ENCODE measurements at regions not wholly inside any gene's neighbourhood (a gene's known extent, or its start where the extent isn't known, plus 50 kb on each side); places are given as distances from the start of the nearest gene placed in this dataset.

GRCh38 chr2:126835831-126836230, 62.9 kb upstream of the TEX51 start:
- TF ChIP-seq NFIC (IDR thresholded peaks at IDR 0.05) (no peak), CEBPB (IDR thresholded peaks at IDR 0.05) (no peak), EGR1 (IDR thresholded peaks at IDR 0.05) (no peak)

GRCh38 chr2:126836761-126837679, 61.7 kb upstream of the TEX51 start:
- TF ChIP-seq YY1 (IDR thresholded peaks at IDR 0.05; ENCODE audit: low read depth) (no peak), EGR1 (IDR thresholded peaks at IDR 0.05) (no peak), RAD21 (IDR thresholded peaks at IDR 0.05; ENCODE audit: low read depth) (no peak), FOXM1 (IDR thresholded peaks at IDR 0.05; ENCODE audit: borderline replicate concordance, low read depth) (no peak), EP300 (IDR thresholded peaks at IDR 0.05; ENCODE audit: borderline replicate concordance) (no peak), MAX (IDR thresholded peaks at IDR 0.05) (no peak), TCF12 (IDR thresholded peaks at IDR 0.05; ENCODE audit: low read depth) (no peak), USF1 (IDR thresholded peaks at IDR 0.05) (no peak), TEAD4 (IDR thresholded peaks at IDR 0.05) (no peak), NFIC (IDR thresholded peaks at IDR 0.05) (no peak), TAF1 (IDR thresholded peaks at IDR 0.05; ENCODE audit: low read depth) (no peak), ZBTB7A (IDR thresholded peaks at IDR 0.05; ENCODE audit: low read depth) (no peak), REST (IDR thresholded peaks at IDR 0.05; ENCODE audit: low read depth) (no peak), CEBPB (IDR thresholded peaks at IDR 0.05) (no peak), CREB1 (IDR thresholded peaks at IDR 0.05; ENCODE audit: low read depth) (no peak)

- no peak for TF ChIP-seq TEAD4 (IDR thresholded peaks at IDR 0.05)
Measured at GRCh38 chr2:126837966-126838715, 60.5 kb upstream of the TEX51 start.

- no peak for TF ChIP-seq ZBTB7A (IDR thresholded peaks at IDR 0.05; ENCODE audit: low read depth)
- no peak for TF ChIP-seq TAF1 (IDR thresholded peaks at IDR 0.05; ENCODE audit: low read depth)
- no peak for TF ChIP-seq USF1 (IDR thresholded peaks at IDR 0.05)
- TF ChIP-seq TCF12 (IDR thresholded peaks at IDR 0.05; ENCODE audit: low read depth) = no peak
Measured at GRCh38 chr2:126838716-126838985, 60.0 kb upstream of the TEX51 start.

- TF ChIP-seq REST (IDR thresholded peaks at IDR 0.05; ENCODE audit: low read depth) (no peak), CEBPB (IDR thresholded peaks at IDR 0.05) (no peak), EP300 (IDR thresholded peaks at IDR 0.05; ENCODE audit: borderline replicate concordance) (no peak), CREB1 (IDR thresholded peaks at IDR 0.05; ENCODE audit: low read depth) (no peak), TAF1 (IDR thresholded peaks at IDR 0.05; ENCODE audit: low read depth) (no peak), TEAD4 (IDR thresholded peaks at IDR 0.05) (no peak), MAX (IDR thresholded peaks at IDR 0.05) (no peak), EGR1 (IDR thresholded peaks at IDR 0.05) (no peak), NFIC (IDR thresholded peaks at IDR 0.05) (no peak), FOXM1 (IDR thresholded peaks at IDR 0.05; ENCODE audit: borderline replicate concordance, low read depth) (no peak), RAD21 (IDR thresholded peaks at IDR 0.05; ENCODE audit: low read depth) (no peak), TCF12 (IDR thresholded peaks at IDR 0.05; ENCODE audit: low read depth) (no peak)
Measured at GRCh38 chr2:126839796-126840195, 58.9 kb upstream of the TEX51 start.

GRCh38 chr2:126843081-126843480, 55.6 kb upstream of the TEX51 start:
- TF ChIP-seq TCF12 (IDR thresholded peaks at IDR 0.05; ENCODE audit: low read depth) (no peak), TEAD4 (IDR thresholded peaks at IDR 0.05) (no peak), NFIC (IDR thresholded peaks at IDR 0.05) (no peak), YY1 (IDR thresholded peaks at IDR 0.05; ENCODE audit: low read depth) (no peak), TAF1 (IDR thresholded peaks at IDR 0.05; ENCODE audit: low read depth) (no peak), CEBPB (IDR thresholded peaks at IDR 0.05) (no peak), REST (IDR thresholded peaks at IDR 0.05; ENCODE audit: low read depth) (no peak), MAX (IDR thresholded peaks at IDR 0.05) (no peak), FOXM1 (IDR thresholded peaks at IDR 0.05; ENCODE audit: borderline replicate concordance, low read depth) (no peak)

All from Ishikawa (cell line).